GM12872 (cell line): ENCODE measurements at regions not wholly inside any gene's neighbourhood (a gene's known extent, or its start where the extent isn't known, plus 50 kb on each side); places are given as distances from the start of the nearest gene placed in this dataset.

Experiments
- TF ChIP-seq, protein P1 (sequence below): IDR thresholded peaks from 3 replicates; pipeline ENCODE4 v1.5.1; 2011; ENCODE audit warnings: low read depth, mild to moderate bottlenecking, low read length, moderate library complexity; ENCODE audit not compliant: insufficient read depth

DNA sequence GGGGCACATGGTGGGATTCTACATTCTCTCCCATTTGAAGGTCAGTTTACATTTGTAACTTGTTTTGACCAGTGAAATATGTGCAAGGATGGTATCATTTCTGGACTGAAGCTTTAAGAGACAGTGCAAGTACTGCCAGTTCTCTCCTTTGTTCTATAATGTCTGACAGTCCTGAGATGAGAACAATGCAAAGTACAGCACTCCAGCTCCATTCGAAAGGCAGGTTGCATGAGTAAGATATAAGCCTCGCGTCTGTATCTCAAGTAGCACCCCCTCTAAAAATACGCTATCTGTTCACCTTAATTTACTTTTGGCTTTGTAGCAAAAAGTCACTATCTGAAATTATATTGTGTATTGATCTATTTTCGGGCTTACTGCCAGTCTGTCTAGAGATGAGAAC, 1122.2 kb upstream of the TMEM132C start:
- TF ChIP-seq, protein P1, sequence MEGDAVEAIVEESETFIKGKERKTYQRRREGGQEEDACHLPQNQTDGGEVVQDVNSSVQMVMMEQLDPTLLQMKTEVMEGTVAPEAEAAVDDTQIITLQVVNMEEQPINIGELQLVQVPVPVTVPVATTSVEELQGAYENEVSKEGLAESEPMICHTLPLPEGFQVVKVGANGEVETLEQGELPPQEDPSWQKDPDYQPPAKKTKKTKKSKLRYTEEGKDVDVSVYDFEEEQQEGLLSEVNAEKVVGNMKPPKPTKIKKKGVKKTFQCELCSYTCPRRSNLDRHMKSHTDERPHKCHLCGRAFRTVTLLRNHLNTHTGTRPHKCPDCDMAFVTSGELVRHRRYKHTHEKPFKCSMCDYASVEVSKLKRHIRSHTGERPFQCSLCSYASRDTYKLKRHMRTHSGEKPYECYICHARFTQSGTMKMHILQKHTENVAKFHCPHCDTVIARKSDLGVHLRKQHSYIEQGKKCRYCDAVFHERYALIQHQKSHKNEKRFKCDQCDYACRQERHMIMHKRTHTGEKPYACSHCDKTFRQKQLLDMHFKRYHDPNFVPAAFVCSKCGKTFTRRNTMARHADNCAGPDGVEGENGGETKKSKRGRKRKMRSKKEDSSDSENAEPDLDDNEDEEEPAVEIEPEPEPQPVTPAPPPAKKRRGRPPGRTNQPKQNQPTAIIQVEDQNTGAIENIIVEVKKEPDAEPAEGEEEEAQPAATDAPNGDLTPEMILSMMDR = no peak

DNA sequence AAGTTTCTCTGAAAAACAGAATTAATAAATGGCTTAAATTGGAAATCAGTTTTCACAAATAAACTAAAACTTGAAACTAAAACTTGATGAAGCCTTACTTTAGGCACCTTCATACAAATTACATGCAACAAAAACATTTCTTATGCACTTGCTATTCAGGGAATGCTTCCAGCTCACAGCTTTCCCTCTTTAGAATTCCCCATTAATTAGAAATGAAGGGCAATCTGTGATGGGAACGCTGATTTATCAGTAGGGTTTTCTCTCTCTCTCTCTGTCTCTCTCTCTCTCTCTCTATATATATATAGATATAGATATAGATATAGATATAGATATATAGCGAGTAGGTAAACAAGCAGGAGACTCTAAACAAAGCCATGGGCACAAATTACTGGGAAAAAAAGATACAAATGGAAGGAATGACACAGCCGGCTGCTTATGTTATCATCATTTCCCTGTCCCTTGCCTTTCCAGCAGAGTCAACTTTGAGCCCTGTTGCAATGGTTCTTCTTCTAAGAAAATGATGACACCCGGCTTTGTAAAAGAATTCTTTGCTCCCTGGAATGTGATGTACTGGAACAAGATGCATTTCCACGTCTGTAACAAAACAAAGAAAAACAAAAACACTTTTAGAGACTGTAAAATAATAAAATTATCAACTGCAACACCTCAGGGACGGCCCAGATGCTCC, 1121.6 kb upstream of the TMEM132C start:
- TF ChIP-seq, protein P1 = no peak

DNA sequence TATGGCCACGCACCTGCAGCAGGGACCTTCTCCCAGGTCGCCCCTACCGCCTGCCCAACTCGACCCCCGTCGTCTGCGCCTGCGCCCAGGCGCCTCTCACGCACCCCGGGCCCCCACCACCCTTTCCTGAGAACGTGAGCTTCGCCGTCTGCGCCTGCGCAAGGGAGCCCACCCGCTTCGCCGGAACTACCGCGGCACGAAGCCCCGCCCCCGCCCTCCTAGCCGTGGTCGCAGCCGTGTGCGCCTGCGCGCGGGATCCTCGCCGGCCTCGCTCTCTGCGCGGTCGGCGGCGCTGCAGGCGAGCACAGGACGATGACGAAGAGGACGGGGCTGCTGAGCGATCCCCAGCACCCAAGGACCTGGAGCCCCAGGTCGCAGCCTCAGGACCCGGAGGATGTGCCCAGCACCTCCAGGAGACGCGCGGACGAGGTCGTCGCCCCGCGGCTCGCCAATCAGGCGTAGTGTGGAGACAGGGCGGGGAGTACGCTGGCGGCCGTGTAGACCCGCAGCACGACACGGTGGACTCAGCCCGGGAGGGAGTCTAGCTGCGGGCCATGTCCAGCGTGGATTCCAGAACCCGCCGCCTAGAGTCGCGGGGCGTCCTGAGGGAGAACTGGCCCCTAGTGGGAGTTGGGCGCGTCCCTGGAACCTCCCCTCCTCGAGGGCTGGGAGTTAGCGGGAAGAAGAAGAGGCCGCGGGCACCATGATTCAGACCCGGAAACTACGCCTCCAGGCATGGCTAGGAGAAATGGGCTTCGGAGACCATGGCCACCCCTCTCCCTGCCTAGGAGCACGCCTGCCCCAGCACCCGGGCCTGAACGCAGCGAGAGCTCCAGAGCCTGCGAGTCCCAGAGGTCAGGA, 1120.8 kb upstream of the TMEM132C start:
- TF ChIP-seq, protein P1 = no peak

DNA sequence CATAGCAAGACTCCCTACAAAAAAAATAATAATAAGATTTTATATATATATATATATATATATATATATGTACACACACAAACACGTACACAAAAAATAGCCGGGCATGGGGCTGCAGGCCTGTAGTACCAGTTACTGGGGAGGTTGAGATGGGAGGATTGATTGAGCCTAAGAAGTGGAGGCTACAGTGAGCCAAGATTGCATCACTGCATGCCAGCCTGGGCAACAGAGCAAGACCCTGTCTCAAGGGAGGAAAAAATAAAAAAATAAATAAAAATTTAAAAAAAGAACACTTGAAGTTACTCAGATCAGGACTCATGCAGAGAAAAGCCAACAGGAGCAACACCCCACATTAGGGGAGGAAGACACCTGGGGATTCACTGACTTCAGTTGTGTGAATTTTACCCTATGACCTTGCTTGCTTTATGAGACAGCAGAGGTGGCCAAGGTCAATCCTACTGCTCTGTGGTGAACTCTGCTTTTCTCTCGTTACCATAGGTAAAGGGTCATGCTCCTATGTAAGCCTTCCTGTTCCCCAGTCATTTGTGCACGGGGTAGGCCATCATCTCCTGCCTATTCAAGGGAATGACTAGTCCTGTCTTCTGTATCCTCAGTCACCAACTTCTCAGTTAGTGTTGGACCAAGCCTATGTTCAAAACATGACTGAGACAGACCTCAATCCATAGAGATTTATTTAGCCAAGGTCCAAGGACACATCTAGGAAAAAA, 1119.8 kb upstream of the TMEM132C start:
- TF ChIP-seq, protein P1 = no peak

DNA sequence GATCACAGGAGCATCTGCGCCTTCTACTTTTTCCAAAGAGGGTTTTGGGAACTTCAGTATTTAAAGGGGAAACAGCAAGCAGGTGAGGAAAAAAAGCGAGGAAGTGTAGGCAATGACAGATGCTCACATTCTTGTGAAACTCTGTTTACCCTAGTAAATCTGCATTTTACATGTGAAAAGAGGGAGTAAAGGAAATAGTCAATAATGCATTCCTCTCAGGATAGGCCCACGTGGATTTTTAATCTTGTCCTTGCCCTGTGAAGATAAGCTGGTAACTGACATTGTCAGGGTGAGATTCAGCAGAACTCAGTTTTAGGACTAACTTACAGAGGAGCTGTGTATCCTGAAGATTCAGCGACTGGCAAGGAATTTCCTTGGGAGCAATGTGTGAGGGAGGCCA, 1119.2 kb upstream of the TMEM132C start:
- TF ChIP-seq, protein P1 = no peak

DNA sequence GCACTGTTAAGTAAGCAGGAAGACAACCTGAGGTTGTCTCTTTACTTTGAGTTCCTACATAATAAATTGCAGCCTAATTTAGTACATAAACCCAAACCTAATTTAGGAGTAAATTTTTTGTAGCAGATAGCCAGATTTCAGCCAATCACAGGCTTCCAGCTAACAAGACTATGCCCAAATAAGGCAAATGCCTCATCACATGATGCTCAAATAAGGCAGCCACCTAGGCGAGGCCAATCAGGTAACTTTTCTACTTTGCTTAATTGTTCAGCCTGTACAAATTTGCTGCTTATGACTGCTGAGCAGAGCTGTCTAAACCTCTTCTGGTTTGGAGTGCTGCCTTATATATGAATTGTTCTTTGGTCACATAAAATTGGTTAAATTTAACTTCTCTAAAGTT, 1118.7 kb upstream of the TMEM132C start:
- TF ChIP-seq, protein P1 = no peak
